IPS-NIHi7 (cell line): ENCODE measurements at regions not wholly inside any gene's neighbourhood (a gene's known extent, or its start where the extent isn't known, plus 50 kb on each side); places are given as distances from the start of the nearest gene placed in this dataset.
"Not testable (repeated sequence)": the region's sequence is repeated elsewhere in the genome, so short reads cannot be mapped to it uniquely, and the experiment has no call there.

Experiments
- DNase-seq: peaks from one replicate; pipeline ENCODE4 v3.0.0; 2012; ENCODE audit warnings: mixed read lengths; ENCODE audit errors: extremely low spot score

DNA sequence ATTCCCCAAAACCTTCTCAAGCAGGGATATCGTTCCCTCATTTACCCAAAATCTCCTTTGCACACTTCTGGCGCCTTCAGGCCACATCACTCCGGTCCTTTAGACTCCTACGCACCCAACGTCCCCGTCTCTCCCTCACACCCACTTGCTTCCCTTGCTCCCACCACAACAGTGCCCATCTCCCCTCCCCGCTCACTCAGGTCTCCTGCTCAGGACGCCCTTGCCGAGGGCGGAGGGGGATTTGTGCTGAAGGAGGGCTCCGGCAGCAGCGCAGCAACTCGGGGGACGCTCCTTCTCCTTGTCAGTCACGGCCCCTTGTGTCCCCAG is 71.6 kb downstream of the PCMTD2 start:
- not testable (repeated sequence) for DNase-seq

DNA sequence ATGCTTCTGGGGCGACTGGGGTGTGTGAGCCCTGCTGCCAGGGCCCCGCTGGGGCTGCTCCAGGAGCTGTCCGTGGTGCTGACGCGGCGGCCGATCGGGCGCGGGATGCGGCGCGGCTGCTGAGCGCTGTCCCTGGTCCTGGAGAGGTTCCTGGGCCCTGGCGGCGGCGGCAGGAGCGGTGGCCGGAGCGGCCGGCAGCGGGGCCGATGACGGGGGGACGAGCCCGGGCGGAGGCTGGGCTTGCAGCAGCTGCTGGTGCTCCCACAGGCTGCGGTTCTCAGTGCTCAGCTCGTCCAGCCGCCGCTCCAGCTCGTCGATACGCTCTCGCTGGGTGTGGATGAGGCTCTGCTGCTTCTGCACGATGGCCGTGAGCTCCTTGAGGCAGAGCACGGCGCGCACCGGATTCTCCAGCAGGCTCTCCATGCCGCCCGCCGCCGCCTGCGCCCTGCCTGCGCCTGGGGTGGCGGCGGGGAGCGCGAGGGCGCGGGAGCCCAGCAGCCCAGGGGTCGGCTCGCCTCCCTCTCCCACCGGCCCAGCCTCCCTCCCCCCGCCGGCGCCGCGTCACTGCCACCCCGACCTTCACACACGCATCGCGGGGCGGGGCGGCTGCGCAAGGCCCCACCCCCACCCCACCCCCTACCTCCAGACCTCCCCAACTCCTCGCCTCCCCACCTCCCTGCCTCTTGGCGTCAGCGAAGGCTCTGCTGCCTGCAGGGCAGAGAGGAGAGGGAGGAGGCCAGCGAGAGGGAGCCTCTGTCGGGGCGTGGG is 72.2 kb downstream of the PCMTD2 start:
- DNase-seq, result peak; percentile 6

DNA sequence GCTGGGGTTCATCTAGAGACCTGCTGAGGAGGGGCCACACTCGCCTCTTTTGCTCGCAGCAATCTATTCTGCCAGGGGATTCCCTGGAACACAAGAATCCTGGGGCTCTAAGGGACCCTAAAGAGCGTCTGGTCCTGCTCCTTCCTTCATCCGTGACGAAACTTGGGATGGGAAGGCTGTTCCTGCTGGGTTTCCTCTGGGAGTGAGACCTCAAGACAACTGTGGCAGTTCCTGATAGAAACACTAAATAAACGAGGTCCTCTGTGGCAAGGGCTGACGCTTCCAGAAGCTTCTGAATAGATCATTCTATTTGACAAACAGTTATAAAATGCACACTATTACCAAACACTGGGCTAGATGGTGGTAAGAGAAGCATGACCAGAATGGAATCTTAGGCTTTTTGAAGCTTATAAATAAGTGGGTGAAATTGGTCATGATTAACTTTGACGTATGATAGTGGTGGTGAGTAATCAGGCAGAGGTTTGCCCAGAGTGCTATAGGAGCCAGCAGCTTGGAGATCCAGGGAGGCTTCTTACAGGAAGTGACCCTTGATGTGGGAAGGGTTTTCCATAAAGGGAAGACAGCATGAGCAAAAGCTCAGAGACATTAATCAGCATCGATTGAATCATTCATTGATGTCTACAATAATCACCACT is 73.2 kb downstream of the PCMTD2 start:
- not testable (repeated sequence) for DNase-seq

DNA sequence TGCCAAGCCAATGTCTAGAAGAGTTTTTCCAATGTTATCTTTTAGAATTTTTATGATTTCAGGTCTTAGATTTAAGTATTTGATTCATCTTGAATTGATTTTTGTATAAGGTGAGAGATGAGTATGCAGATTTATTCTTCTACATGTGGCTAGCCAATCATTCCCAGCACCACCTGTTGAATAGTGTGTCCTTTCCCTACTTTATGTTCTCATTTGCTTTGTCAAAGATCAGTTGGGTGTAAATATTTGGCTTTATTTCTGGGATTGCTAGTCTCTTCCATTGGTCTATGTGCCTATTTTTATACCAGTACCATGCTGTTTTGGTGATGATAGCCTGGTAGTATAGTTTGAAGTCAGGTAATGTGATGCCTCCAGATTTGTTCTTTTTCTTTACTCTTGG is 77.1 kb downstream of the PCMTD2 start:
- DNase-seq, result not testable (repeated sequence)
